HPDE6-E6E7 (cell line): ENCODE measurements at regions not wholly inside any gene's neighbourhood (a gene's known extent, or its start where the extent isn't known, plus 50 kb on each side); places are given as distances from the start of the nearest gene placed in this dataset.

Experiments used
- DNase-seq: peaks from one replicate; pipeline ENCODE4 v3.0.0; 2011; ENCODE audit warnings: missing footprints; ENCODE audit errors: extremely low spot score

DNA sequence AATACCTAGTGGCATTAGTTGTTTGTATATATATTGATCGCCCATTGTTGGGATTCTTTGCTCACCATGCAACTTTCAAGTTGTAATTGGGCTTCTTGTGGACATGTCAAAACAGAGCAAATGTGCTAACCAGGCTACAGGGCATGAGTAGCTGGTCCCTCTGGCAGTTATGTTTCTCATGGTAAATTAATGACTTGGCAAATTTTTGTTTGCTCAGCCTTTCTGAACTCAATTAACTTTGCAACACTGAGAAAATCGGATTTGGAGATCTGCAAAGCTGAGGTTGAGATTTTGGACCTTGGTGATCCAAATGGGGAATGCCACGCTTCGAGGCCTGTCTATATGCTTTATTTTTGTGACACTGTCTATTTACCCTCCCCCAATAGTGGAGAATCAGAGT lies 138.5 kb upstream of the PIRT start:
- no peak for DNase-seq

- DNase-seq: no peak
These were observed 130.1 kb upstream of the PIRT start for GRCh38 chr17:10968007-10968406.

DNA sequence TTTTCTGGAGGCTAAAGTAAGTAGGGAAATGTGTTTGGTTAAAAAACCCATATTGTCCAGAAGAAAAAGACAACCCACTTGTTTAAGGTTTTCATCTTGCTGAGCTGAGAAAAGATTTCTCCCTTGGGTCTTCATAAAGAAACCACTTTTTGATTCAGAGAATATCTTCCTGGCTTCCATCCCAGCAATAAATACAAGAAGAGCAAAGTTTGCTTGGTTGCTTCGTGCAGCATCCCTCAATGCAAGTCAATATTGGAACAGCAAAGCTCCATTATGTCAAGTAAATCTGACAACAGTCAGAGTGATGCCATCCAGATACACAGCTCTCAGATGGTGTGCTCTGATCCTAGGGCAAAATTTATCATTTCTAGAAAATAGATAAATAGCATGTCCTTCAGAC lies 118.9 kb upstream of the PIRT start:
- no peak for DNase-seq

- no peak for DNase-seq
These were observed 106.9 kb upstream of the PIRT start for GRCh38 chr17:10944819-10945218.

GRCh38 chr17:10936931-10937330 lies 99.0 kb upstream of the PIRT start:
- no peak for DNase-seq

- DNase-seq: no peak
These were observed 95.1 kb upstream of the PIRT start for GRCh38 chr17:10932938-10933337.

DNA sequence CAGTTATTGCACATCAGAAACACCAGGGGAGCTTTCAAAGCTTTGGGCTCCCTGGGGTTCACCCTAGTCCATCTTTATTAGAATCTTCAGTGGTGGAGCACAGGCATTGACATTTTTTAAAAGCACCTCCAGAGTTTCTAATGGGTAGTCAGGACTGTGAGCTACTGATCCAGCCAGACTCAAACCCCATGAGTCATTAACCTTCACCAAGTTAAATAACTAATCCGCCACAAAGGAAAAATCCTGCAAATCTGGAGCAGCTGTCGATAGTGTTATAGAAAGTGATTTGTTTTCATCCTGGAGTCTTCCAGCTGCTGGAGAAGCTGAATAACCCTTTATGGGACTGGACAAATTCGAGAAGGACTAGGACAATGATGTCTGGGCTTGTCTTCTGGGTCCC lies 93.2 kb upstream of the PIRT start:
- DNase-seq: no peak

DNA sequence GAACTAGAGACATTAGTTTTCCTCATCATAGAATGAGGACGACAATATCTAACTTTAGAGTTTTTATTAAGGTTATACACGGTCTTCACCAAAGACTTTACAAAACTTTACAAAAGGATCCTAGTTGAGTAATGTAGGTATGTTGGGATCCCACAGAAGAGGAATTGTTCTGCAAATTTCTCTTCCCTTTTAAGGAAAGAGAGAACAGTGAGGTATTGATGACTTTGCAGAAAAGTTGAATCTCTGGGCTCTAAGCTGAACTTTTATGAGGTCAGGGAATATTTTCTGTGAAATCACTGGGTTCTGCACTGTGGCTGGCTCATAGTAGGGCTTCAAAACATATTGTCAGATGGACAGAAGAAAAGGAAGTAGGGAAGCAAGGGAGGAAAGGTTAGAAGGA lies 89.8 kb upstream of the PIRT start:
- no peak for DNase-seq

GRCh38 chr17:10920558-10921108 lies 82.7 kb upstream of the PIRT start:
- DNase-seq: no peak

- no peak for DNase-seq
These were observed 69.5 kb upstream of the PIRT start for GRCh38 chr17:10907370-10907769.

- DNase-seq: no peak
These were observed 61.4 kb upstream of the PIRT start for GRCh38 chr17:10899281-10899680.

DNA sequence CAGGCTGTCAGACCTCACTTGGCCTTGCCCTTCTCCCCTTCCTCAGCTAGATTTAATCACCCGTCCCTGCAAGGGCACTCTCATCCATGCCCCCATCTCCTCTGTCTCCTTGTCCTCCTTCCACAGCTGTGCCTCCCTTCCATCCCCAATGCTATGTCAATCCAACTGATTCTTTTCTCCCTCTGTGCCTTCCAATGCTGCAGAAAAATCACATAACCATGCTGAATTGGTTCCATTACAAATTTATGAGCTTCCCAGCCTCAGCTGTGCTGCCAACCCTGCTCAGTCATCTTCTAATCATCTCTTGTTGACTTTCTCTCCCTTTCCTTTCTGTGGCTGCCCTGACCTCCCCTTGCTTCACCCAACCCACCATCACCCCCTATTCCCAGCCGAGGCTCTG lies 56.3 kb upstream of the PIRT start:
- no peak for DNase-seq

DNA sequence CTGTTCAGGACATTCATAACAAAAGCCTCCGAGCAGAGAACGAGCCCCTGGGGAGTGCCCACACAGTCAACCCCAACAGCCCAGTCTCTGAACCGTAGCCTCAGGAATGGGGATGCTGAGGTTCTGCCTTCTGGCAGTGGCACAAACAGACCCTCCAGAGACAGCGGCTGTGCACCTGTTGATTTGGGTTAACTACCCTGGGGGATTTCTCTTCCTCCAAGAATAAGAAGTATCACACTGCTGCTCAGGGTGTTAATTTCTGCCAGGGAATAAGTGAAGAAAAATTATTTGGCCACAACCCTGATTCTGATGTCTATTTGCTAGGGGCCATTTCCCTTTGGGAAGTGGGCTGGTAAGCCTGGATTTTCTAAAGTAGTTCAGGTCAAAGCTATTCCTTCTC lies 51.0 kb upstream of the PIRT start:
- no peak for DNase-seq
